GM19324 (cell line): ENCODE measurements at regions not wholly inside any gene's neighbourhood (a gene's known extent, or its start where the extent isn't known, plus 50 kb on each side); places are given as distances from the start of the nearest gene placed in this dataset.

Source experiments
- ATAC-seq: cut with Tn5 transposase; IDR thresholded peaks from one replicate; pipeline ENCODE4 v1.9.1; 2021; ENCODE audit warnings: mild to moderate bottlenecking, moderate library complexity; ENCODE audit not compliant: unreplicated experiment, low FRiP score

- ATAC-seq = no peak
Observed at GRCh38 chr17:77579131-77579530, 379.4 kb upstream of the TNRC6C start.

GRCh38 chr17:77579682-77580081 is 378.8 kb upstream of the TNRC6C start:
- ATAC-seq = no peak

GRCh38 chr17:77580531-77581270 is 377.8 kb upstream of the TNRC6C start:
- no peak for ATAC-seq

DNA sequence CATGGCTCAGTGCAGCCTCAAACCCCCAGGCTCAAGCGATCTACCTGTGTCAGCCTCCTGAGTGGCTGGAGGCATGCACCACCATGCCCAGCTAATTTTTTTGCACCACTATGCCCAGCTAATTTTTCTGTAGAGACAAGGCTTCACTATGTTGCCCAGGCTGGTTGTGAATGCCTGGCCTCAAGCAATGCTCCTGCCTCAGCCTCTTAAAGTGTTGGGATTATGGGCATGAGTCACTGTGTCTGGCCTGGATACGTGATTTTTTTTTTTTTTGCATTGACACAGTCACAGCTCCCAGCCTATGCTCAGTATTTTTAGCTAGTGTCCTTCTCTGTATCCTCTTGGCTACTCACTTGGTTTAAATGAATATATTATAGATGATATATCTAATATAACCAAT is 377.0 kb upstream of the TNRC6C start:
- no peak for ATAC-seq

DNA sequence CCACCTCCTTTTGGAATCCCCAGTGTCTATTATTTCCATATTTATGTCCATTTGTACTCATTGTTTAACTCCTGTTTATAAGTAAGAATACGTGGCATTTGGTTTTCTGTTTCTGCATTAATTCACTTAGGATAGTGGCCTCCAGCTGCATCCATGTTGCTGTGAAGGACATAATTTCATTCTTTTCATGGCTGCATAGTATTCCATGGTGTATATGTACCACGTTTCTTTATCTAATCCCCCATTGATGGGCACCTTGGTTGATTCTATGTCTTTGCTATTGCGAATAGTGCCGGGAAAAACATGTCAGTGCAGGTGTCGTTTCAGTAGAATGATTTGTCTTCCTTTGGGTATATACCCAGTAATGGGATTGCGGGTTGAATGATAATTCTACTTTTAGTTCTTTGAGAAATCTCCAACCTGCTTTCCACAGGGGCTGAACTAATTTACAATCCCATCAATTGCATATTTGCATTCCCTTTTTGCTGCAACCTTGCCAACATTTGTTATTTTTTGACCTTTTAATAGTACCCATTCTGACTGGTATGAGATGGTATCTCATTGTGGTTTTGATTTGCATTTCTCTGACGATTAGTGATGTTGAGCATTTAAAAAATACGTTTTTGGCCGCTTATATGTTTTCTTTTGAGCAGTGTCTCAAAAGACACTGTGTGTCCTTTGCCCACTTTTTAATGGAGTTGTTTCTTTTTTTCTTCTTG is 373.2 kb upstream of the TNRC6C start:
- no peak for ATAC-seq

GRCh38 chr17:77590951-77591735 is 367.4 kb upstream of the TNRC6C start:
- ATAC-seq = no peak

GRCh38 chr17:77592106-77592865 is 366.2 kb upstream of the TNRC6C start:
- ATAC-seq = no peak

GRCh38 chr17:77593081-77593480 is 365.4 kb upstream of the TNRC6C start:
- no peak for ATAC-seq

DNA sequence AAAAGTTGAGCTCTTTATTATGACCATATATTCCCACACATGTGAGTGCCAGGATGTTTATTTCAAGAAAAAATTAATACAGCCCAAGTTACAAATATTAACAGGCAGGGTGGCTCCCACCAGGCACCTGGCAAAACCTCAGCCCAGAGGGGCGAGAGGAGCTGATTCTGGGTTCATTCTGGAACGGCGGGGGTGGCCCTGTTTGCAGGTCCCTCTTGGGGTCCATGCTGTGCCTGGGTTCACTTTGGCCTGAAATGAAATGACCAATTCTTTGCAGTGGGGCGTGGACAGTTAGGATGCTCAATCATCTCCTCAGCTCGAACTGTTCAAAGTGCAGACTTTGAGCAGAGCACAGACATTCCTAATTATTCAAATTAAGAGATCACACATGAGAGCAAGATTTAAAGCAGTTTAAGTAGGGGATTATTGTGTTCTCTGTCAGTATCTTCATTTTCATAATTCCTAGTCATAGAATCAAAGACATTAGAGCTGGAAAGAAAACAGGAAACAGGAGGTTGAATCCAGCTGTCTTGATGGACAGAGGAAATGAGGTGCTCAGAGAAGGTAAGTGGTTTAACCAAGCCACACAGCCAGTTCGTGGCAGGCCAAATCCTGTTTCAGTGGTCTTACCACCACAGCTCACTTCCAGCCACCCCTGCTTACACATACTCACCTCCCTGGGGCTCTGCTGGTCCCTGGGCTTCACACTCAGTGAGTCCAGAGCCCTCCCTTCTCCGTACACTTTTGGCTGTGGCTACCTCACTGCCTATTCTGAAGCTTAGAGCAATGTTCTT is 363.9 kb upstream of the TNRC6C start:
- ATAC-seq = no peak

GRCh38 chr17:77596491-77597417 is 361.7 kb upstream of the TNRC6C start:
- ATAC-seq = no peak

- ATAC-seq = no peak
Observed at GRCh38 chr17:77597418-77598240, 360.9 kb upstream of the TNRC6C start.

- no peak for ATAC-seq
Observed at GRCh38 chr17:77598241-77598620, 360.3 kb upstream of the TNRC6C start.

- ATAC-seq = no peak
Observed at GRCh38 chr17:77599699-77600098, 358.8 kb upstream of the TNRC6C start.

- ATAC-seq = no peak
Observed at GRCh38 chr17:77600346-77600745, 358.2 kb upstream of the TNRC6C start.

- no peak for ATAC-seq
Observed at GRCh38 chr17:77601054-77601979, 357.2 kb upstream of the TNRC6C start.

- ATAC-seq = no peak
Observed at GRCh38 chr17:77602062-77602746, 356.3 kb upstream of the TNRC6C start.
